Prostate gland (tissue), 2 donors: ENCODE measurements at regions not wholly inside any gene's neighbourhood (a gene's known extent, or its start where the extent isn't known, plus 50 kb on each side); places are given as distances from the start of the nearest gene placed in this dataset.

Experiments used
- DNase-seq: peaks from one replicate; pipeline ENCODE4 v3.0.0-alpha.2; 2019; ENCODE audit warnings: low spot score
- H3K27ac ChIP-seq, 2 donors: fragments of 200-600 bp; sonication (generic); 2 replicates each; pipeline ENCODE4 v1.5.1; 2017 to 2019
- H3K27me3 ChIP-seq: fragments of 200-600 bp; sonication (generic); replicated peaks from 2 replicates; pipeline ENCODE4 v1.5.1; 2019; ENCODE audit not compliant: insufficient read depth
- H3K36me3 ChIP-seq, 2 donors: fragments of 200-600 bp; sonication (generic); 1 replicate in 1 of 2; 2 replicates in 1 of 2; pipeline versions ENCODE4 v1.5.1 to v1.8.1; 2017 to 2019
- H3K4me1 ChIP-seq: fragments of 200-600 bp; sonication (generic); replicated peaks from 2 replicates; pipeline ENCODE4 v1.5.1; 2019
- H3K4me3 ChIP-seq, 2 donors: fragments of 200-600 bp; sonication (generic); 2 replicates each; pipeline ENCODE4 v1.5.1; 2017 to 2019
- H3K9me3 ChIP-seq: fragments of 200-600 bp; sonication (generic); 2 replicates; pipeline ENCODE4 v1.5.1; 2017
- CTCF ChIP-seq, 4 experiments: fragments of 200-600 bp in 2 of 4; fragments of 450-650 bp in 2 of 4; sonication (generic) in 2 of 4; IDR thresholded peaks; 1 replicate in 3 of 4; 2 replicates in 1 of 4; pipeline ENCODE4 v1.5.1; 2016 to 2019; ENCODE audit warnings: antibody characterized with exemption in 4 of 4, mild to moderate bottlenecking in 2 of 4, moderate library complexity in 2 of 4
- POLR2A ChIP-seq: fragments of 450-650 bp; IDR thresholded peaks from one replicate; pipeline ENCODE4 v1.6.1; 2016; ENCODE audit warnings: antibody characterized with exemption, mild to moderate bottlenecking
- POLR2AphosphoS5 ChIP-seq: sonication (generic); formaldehyde crosslinking; IDR thresholded peaks from one replicate; pipeline ENCODE4 v1.6.1; 2017; ENCODE audit warnings: antibody characterized with exemption
- WGBS: methylation state at CpG from one replicate; pipeline ENCODE4 v1.1.5; 2018; 5-methylcytosine and 5-hydroxymethylcytosine counted together
- intact Hi-C: fragments of 100-400 bp; cut with DNase I; formaldehyde crosslinking; loops from one replicate; pipeline ENCODE4 v1.14.2; 2022

- WGBS = 52% methylated on average over 3 of the region's 3 CpGs
- no peaks in the 10 kb centered on the region for H3K4me1 ChIP-seq
- intact Hi-C loops = no loop called here
- TF ChIP-seq POLR2AphosphoS5 = no peak
- no peak for TF ChIP-seq POLR2A
- TF ChIP-seq CTCF (IDR thresholded peaks at IDR 0.05) = no peak
- H3K4me3 ChIP-seq = no peak overlapping the region
- no peaks in the 10 kb centered on the region for H3K27me3 ChIP-seq
- no peak overlapping the region for H3K27ac ChIP-seq
- DNase-seq = no peak
- no peaks in the 10 kb centered on the region for H3K36me3 ChIP-seq
- H3K9me3 ChIP-seq = no peaks in the 10 kb centered on the region
Observed at GRCh38 chr15:93173369-93173768, 84.4 kb upstream of the RGMA start.

GRCh38 chr15:93171476-93171875, 82.5 kb upstream of the RGMA start:
- Histone ChIP-seq H3K4me1 (no peaks in the 10 kb centered on the region), H3K36me3 (no peaks in the 10 kb centered on the region), H3K27me3 (no peaks in the 10 kb centered on the region), H3K9me3 (no peaks in the 10 kb centered on the region), H3K4me3 (no peak overlapping the region), H3K27ac (no peak overlapping the region)
- TF ChIP-seq POLR2A (no peak), POLR2AphosphoS5 (no peak), CTCF (IDR thresholded peaks at IDR 0.05) (no peak)
- intact Hi-C loops = no loop called here
- DNase-seq = no peak
- WGBS = 82% methylated on average over 3 of the region's 3 CpGs

GRCh38 chr15:93170329-93170728, 81.3 kb upstream of the RGMA start:
- 55% methylated on average over 6 of the region's 6 CpGs for WGBS
- no peak overlapping the region for H3K27ac ChIP-seq
- H3K27me3 ChIP-seq = no peaks in the 10 kb centered on the region
- no peak for DNase-seq
- H3K36me3 ChIP-seq = no peaks in the 10 kb centered on the region
- TF ChIP-seq POLR2A = no peak
- TF ChIP-seq CTCF (IDR thresholded peaks at IDR 0.05) = no peak
- TF ChIP-seq POLR2AphosphoS5 = no peak
- no peaks in the 10 kb centered on the region for H3K4me1 ChIP-seq
- intact Hi-C loops = no loop called here
- H3K9me3 ChIP-seq = no peaks in the 10 kb centered on the region
- H3K4me3 ChIP-seq = no peak overlapping the region

GRCh38 chr15:93168910-93169309, 79.9 kb upstream of the RGMA start:
- TF ChIP-seq POLR2AphosphoS5 (no peak), CTCF (IDR thresholded peaks at IDR 0.05) (no peak), POLR2A (no peak)
- H3K9me3 ChIP-seq = no peaks in the 10 kb centered on the region
- intact Hi-C loops = no loop called here
- WGBS = 62% methylated on average over 2 of the region's 2 CpGs
- DNase-seq = no peak
- H3K4me3 ChIP-seq = no peak overlapping the region
- no peaks in the 10 kb centered on the region for H3K36me3 ChIP-seq
- no peaks in the 10 kb centered on the region for H3K4me1 ChIP-seq
- no peak overlapping the region for H3K27ac ChIP-seq
- no peaks in the 10 kb centered on the region for H3K27me3 ChIP-seq

- Histone ChIP-seq H3K27me3 (no peaks in the 10 kb centered on the region), H3K4me3 (no peak overlapping the region), H3K9me3 (no peaks in the 10 kb centered on the region), H3K27ac (no peak overlapping the region), H3K36me3 (no peaks in the 10 kb centered on the region), H3K4me1 (no peaks in the 10 kb centered on the region)
- TF ChIP-seq CTCF (IDR thresholded peaks at IDR 0.05) (no peak), POLR2A (no peak), POLR2AphosphoS5 (no peak)
- 77% methylated on average over 4 of the region's 4 CpGs for WGBS
- no peak for DNase-seq
- intact Hi-C loops = no loop called here
Observed at GRCh38 chr15:93167291-93167690, 78.3 kb upstream of the RGMA start.
